Coronary artery (tissue), 2 donors: ENCODE measurements at regions not wholly inside any gene's neighbourhood (a gene's known extent, or its start where the extent isn't known, plus 50 kb on each side); places are given as distances from the start of the nearest gene placed in this dataset.
"Not testable (repeated sequence)": the region's sequence is repeated elsewhere in the genome, so short reads cannot be mapped to it uniquely, and the experiment has no call there.

Experiments
- DNase-seq: peaks from one replicate; pipeline ENCODE4 v3.0.0-alpha.2; 2017; ENCODE audit warnings: low spot score
- H3K27ac ChIP-seq, 2 donors: fragments of 200-600 bp; sonication (generic); one replicate each; pipeline ENCODE4 v1.5.1; 2016 to 2019
- H3K4me3 ChIP-seq: fragments of 200-600 bp; sonication (generic); 2 replicates; pipeline ENCODE4 v1.5.1; 2016; ENCODE audit warnings: mild to moderate bottlenecking, moderate library complexity
- TF ChIP-seq, protein P1 (sequence below): fragments of 200-600 bp; sonication (generic); IDR thresholded peaks from one replicate; pipeline ENCODE4 v1.5.1; 2019; ENCODE audit warnings: antibody characterized with exemption

- H3K27ac ChIP-seq, H3K4me3 ChIP-seq, DNase-seq: not testable (repeated sequence)
Observed at GRCh38 chr2:131626011-131626410, 98.3 kb downstream of the CCDC74A start.

DNA sequence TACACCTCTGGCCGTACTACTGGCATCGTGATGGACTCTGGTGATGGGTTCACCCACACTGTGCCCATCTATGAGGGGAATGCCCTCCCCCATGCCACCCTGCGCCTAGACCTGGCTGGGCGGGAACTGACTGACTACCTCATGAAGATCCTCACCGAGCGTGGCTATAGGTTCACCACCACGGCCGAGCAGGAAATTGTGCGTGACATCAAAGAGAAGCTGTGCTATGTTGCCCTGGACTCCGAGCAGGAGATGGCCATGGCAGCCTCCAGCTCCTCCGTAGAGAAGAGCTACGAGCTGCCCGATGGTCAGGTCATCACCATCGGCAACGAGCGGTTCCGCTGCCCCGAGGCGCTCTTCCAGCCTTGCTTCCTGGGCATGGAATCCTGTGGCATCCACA lies 98.9 kb downstream of the CCDC74A start:
- not testable (repeated sequence) for DNase-seq, H3K4me3 ChIP-seq, H3K27ac ChIP-seq

GRCh38 chr2:131627777-131628176 lies 100.1 kb downstream of the CCDC74A start:
- not testable (repeated sequence) for H3K4me3 ChIP-seq, H3K27ac ChIP-seq, DNase-seq

DNA sequence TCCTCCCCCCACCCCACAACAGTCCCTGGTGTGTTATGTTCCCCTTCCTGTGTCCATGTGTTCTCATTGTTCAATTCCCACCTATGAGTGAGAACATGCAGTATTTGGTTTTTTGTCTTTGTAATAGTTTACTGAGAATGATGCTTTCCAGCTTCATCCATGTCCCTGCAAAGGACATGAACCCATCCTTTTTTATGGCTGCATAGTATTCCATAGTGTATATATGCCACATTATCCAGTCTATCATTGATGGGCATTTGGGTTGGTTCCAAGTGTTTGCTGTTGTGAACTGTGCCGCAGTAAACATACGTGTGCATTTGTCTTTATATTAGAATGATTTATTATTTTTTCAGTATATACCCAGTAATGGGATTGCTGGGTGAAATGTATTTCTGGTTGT lies 104.0 kb downstream of the CCDC74A start:
- not testable (repeated sequence) for H3K27ac ChIP-seq, DNase-seq, H3K4me3 ChIP-seq

- H3K27ac ChIP-seq, H3K4me3 ChIP-seq, DNase-seq: not testable (repeated sequence)
Observed at GRCh38 chr2:131633405-131633804, 105.7 kb downstream of the CCDC74A start.

GRCh38 chr2:131633827-131634695 lies 106.4 kb downstream of the CCDC74A start:
- not testable (repeated sequence) for H3K4me3 ChIP-seq, H3K27ac ChIP-seq, DNase-seq

DNA sequence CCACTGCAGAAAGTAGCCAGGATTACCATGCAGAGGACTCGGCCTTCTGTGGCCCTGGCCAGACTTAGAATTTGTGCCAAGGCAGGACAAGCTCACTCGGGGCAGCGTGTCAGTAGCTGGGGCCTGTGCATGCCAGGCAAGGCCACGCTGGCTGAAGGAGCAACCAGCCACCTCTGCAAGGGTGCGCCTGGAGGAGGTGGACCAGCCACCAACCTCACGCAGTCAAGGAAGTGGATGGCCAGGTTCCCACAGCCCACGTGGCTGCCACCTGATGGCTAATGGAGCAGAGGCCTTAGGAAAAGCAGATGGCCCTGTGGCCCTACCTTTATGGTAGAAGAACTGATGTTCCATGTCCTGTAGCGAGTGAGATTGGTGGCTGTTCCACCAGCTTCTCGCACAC lies 107.9 kb downstream of the CCDC74A start:
- TF ChIP-seq, protein P1, sequence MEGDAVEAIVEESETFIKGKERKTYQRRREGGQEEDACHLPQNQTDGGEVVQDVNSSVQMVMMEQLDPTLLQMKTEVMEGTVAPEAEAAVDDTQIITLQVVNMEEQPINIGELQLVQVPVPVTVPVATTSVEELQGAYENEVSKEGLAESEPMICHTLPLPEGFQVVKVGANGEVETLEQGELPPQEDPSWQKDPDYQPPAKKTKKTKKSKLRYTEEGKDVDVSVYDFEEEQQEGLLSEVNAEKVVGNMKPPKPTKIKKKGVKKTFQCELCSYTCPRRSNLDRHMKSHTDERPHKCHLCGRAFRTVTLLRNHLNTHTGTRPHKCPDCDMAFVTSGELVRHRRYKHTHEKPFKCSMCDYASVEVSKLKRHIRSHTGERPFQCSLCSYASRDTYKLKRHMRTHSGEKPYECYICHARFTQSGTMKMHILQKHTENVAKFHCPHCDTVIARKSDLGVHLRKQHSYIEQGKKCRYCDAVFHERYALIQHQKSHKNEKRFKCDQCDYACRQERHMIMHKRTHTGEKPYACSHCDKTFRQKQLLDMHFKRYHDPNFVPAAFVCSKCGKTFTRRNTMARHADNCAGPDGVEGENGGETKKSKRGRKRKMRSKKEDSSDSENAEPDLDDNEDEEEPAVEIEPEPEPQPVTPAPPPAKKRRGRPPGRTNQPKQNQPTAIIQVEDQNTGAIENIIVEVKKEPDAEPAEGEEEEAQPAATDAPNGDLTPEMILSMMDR: no peak
- H3K27ac ChIP-seq: no peak overlapping the region
- H3K4me3 ChIP-seq: no peak overlapping the region
- DNase-seq: no peak

- DNase-seq, H3K4me3 ChIP-seq, H3K27ac ChIP-seq: not testable (repeated sequence)
Observed at GRCh38 chr2:131636704-131637308, 109.1 kb downstream of the CCDC74A start.

GRCh38 chr2:131639001-131639620 lies 111.4 kb downstream of the CCDC74A start:
- DNase-seq, H3K4me3 ChIP-seq, H3K27ac ChIP-seq: not testable (repeated sequence)

GRCh38 chr2:131641414-131642206 lies 113.9 kb downstream of the CCDC74A start:
- TF ChIP-seq, protein P1: no peak
- no peak overlapping the region for H3K4me3 ChIP-seq
- DNase-seq: no peak
- no peak overlapping the region for H3K27ac ChIP-seq

- not testable (repeated sequence) for H3K27ac ChIP-seq, H3K4me3 ChIP-seq, DNase-seq
Observed at GRCh38 chr2:131643180-131643579, 115.5 kb downstream of the CCDC74A start.
